Activated CD8-positive, alpha-beta T cell treated with anti-CD3 and anti-CD28 coated beads for 36 hours (primary cell): ENCODE measurements at regions not wholly inside any gene's neighbourhood (a gene's known extent, or its start where the extent isn't known, plus 50 kb on each side); places are given as distances from the start of the nearest gene placed in this dataset.
A peak's percentile ranks its signal among the peaks of the same experiment; 100 is the strongest.

ENCODE experiments used
- ATAC-seq: fragments of 200-7000 bp; cut with Tn5 transposase; one replicate; pipeline ENCODE4 v1.10.0; 2021; ENCODE audit warnings: mild to moderate bottlenecking, moderate library complexity
- CTCF ChIA-PET: fragments of 350-600 bp; sonication (Branson Sonifier 250); formaldehyde crosslinking; loops from one replicate; lab custom pipeline; 2021; ENCODE audit warnings: antibody characterized with exemption; lab: Charles Lee
- POLR2A ChIA-PET: fragments of 350-600 bp; sonication (Branson Sonifier 250); formaldehyde crosslinking; loops from one replicate; lab custom pipeline; 2021; ENCODE audit warnings: antibody characterized with exemption; lab: Charles Lee
- DNase-seq: peaks from one replicate; pipeline ENCODE4 v3.0.0-alpha.2; 2020
- H3K27ac Mint-ChIP-seq: one replicate; pipeline ENCODE4 v1.8.0; 2021; ENCODE audit warnings: mild to moderate bottlenecking, mixed read lengths
- H3K27me3 Mint-ChIP-seq: one replicate; pipeline ENCODE4 v1.8.0; 2021; ENCODE audit warnings: mixed read lengths
- H3K36me3 Mint-ChIP-seq: one replicate; pipeline ENCODE4 v1.8.0; 2021; ENCODE audit warnings: low read depth, mixed read lengths
- H3K4me1 Mint-ChIP-seq: one replicate; pipeline ENCODE4 v1.8.0; 2021; ENCODE audit warnings: low read depth, mixed read lengths
- H3K4me3 Mint-ChIP-seq: one replicate; pipeline ENCODE4 v1.8.0; 2021; ENCODE audit warnings: mild to moderate bottlenecking, moderate library complexity, mixed read lengths
- H3K9me3 Mint-ChIP-seq: one replicate; pipeline ENCODE4 v1.8.0; 2021; ENCODE audit warnings: mixed read lengths
- CTCF ChIP-seq: fragments of 200-600 bp; IDR thresholded peaks from one replicate; pipeline ENCODE4 v1.8.0; 2022; ENCODE audit warnings: antibody characterized with exemption, mild to moderate bottlenecking
- intact Hi-C: fragments of 100-400 bp; cut with micrococcal nuclease; formaldehyde crosslinking; loops from one replicate; pipeline ENCODE4 v1.10.0; 2022

GRCh38 chr22:19663286-19663815 lies 51.0 kb upstream of the SEPTIN5 start:
- peaks cover 1% of the 10 kb centered on the region for H3K27me3 Mint-ChIP-seq
- no peak overlapping the region for H3K4me3 Mint-ChIP-seq
- no peaks in the 10 kb centered on the region for H3K4me1 Mint-ChIP-seq
- H3K36me3 Mint-ChIP-seq = no peaks in the 10 kb centered on the region
- intact Hi-C loops = no loop called here
- peak; percentile 23 for DNase-seq
- POLR2A ChIA-PET = no interaction called here
- TF ChIP-seq CTCF = no peak
- ATAC-seq = peak; percentile 27
- H3K27ac Mint-ChIP-seq = no peak overlapping the region
- CTCF ChIA-PET = no interaction called here
- H3K9me3 Mint-ChIP-seq = no peaks in the 10 kb centered on the region

GRCh38 chr22:19663821-19664355 lies 50.4 kb upstream of the SEPTIN5 start:
- ChIA-PET POLR2A (no interaction called here), CTCF (no interaction called here)
- no peak overlapping the region for H3K27ac Mint-ChIP-seq
- H3K4me1 Mint-ChIP-seq = no peaks in the 10 kb centered on the region
- no peaks in the 10 kb centered on the region for H3K36me3 Mint-ChIP-seq
- ATAC-seq (no peak), DNase-seq (no peak)
- H3K27me3 Mint-ChIP-seq = peaks cover 1% of the 10 kb centered on the region
- intact Hi-C loops = no loop called here
- no peaks in the 10 kb centered on the region for H3K9me3 Mint-ChIP-seq
- TF ChIP-seq CTCF = no peak
- H3K4me3 Mint-ChIP-seq = no peak overlapping the region

GRCh38 chr22:19664406-19664805 lies 49.9 kb upstream of the SEPTIN5 start:
- no peaks in the 10 kb centered on the region for H3K36me3 Mint-ChIP-seq
- TF ChIP-seq CTCF = no peak
- H3K9me3 Mint-ChIP-seq = no peaks in the 10 kb centered on the region
- H3K27me3 Mint-ChIP-seq = peaks cover 1% of the 10 kb centered on the region
- DNase-seq = no peak
- no peak overlapping the region for H3K27ac Mint-ChIP-seq
- intact Hi-C loops = no loop called here
- ChIA-PET POLR2A (no interaction called here), CTCF (no interaction called here)
- H3K4me1 Mint-ChIP-seq = no peaks in the 10 kb centered on the region
- H3K4me3 Mint-ChIP-seq = no peak overlapping the region
- ATAC-seq = no peak
